Lower leg skin (tissue), 3 donors: ENCODE measurements at regions not wholly inside any gene's neighbourhood (a gene's known extent, or its start where the extent isn't known, plus 50 kb on each side); places are given as distances from the start of the nearest gene placed in this dataset.

Experiments
- CTCF ChIP-seq, 3 donors: fragments of 450-650 bp; IDR thresholded peaks; one replicate each; pipeline ENCODE4 v1.5.1; 2016; ENCODE audit warnings: antibody characterized with exemption in 3 of 3, mild to moderate bottlenecking in 3 of 3, moderate library complexity in 2 of 3
- POLR2A ChIP-seq, 2 donors: fragments of 450-650 bp; IDR thresholded peaks; one replicate each; pipeline ENCODE4 v1.6.1; 2016 to 2017; ENCODE audit warnings: antibody characterized with exemption in 2 of 2, mild to moderate bottlenecking in 1 of 2, moderate library complexity in 1 of 2

GRCh38 chr2:48183991-48184390 is 130.5 kb upstream of the FOXN2 start:
- no peak for TF ChIP-seq CTCF (IDR thresholded peaks at IDR 0.05)
- TF ChIP-seq POLR2A (IDR thresholded peaks at IDR 0.05) = no peak
